SU-DHL-6 (cell line): ENCODE measurements at regions not wholly inside any gene's neighbourhood (a gene's known extent, or its start where the extent isn't known, plus 50 kb on each side); places are given as distances from the start of the nearest gene placed in this dataset.

Experiments
- H2AFZ ChIP-seq: fragments of 200-600 bp; sonication (generic); 2 replicates; pipeline ENCODE4 v1.6.1; 2014; ENCODE audit warnings: low read depth, mild to moderate bottlenecking, moderate library complexity, mixed read lengths, antibody characterized with exemption, low read length; ENCODE audit not compliant: severe bottlenecking
- H3F3A ChIP-seq: fragments of 200-600 bp; shearing (Covaris generic); 2 replicates; pipeline ENCODE4 v1.6.0; 2016; ENCODE audit warnings: antibody characterized with exemption, mild to moderate bottlenecking; ENCODE audit not compliant: insufficient read depth
- H3K27ac ChIP-seq: fragments of 200-600 bp; sonication (generic); 2 replicates; pipeline ENCODE4 v1.5.1; 2016; ENCODE audit warnings: low read depth, mild to moderate bottlenecking, low read length, moderate library complexity, mixed read lengths
- H3K27me3 ChIP-seq: fragments of 200-600 bp; sonication (generic), shearing (Covaris generic); 2 replicates; pipeline ENCODE4 v1.6.0; 2014; ENCODE audit warnings: mild to moderate bottlenecking, low read length
- H3K36me3 ChIP-seq: fragments of 200-600 bp; sonication (generic); 2 replicates; pipeline ENCODE4 v1.6.1; 2014; ENCODE audit warnings: mild to moderate bottlenecking, low read length, mixed read lengths
- H3K4me2 ChIP-seq: fragments of 300-600, 200-600 bp; shearing (Covaris generic), sonication (generic); 2 replicates; pipeline ENCODE4 v1.6.0; 2014; ENCODE audit warnings: low read length, low read depth, mild to moderate bottlenecking; ENCODE audit not compliant: poor library complexity, severe bottlenecking
- H3K4me3 ChIP-seq: fragments of 200-600 bp; sonication (generic); 2 replicates; pipeline ENCODE4 v1.5.1; 2014; ENCODE audit warnings: antibody characterized with exemption, low read length, mild to moderate bottlenecking, mixed read lengths; ENCODE audit not compliant: insufficient read depth, poor library complexity, severe bottlenecking
- H3K79me2 ChIP-seq: fragments of 200-600 bp; sonication (generic); 2 replicates; pipeline ENCODE4 v1.6.1; 2014; ENCODE audit warnings: mild to moderate bottlenecking, low read length, moderate library complexity; ENCODE audit not compliant: insufficient read depth
- H3K9ac ChIP-seq: fragments of 200-600 bp; sonication (generic); 2 replicates; pipeline ENCODE4 v1.7.0; 2014; ENCODE audit warnings: mild to moderate bottlenecking, low read length
- H3K9me2 ChIP-seq: fragments of 200-600 bp; sonication (generic); replicated peaks from 2 replicates; pipeline ENCODE4 v1.6.1; 2014; ENCODE audit warnings: low read length; ENCODE audit not compliant: insufficient read depth
- H3K9me3 ChIP-seq: fragments of 200-600 bp; sonication (generic); 2 replicates; pipeline ENCODE4 v1.6.1; 2014; ENCODE audit warnings: low read length, mixed read lengths; ENCODE audit not compliant: insufficient read depth
- H4K20me1 ChIP-seq: fragments of 200-600 bp; sonication (generic); 2 replicates; pipeline ENCODE4 v1.6.1; 2014; ENCODE audit warnings: low read depth, mild to moderate bottlenecking, antibody characterized with exemption, low read length, moderate library complexity, mixed read lengths
- EZH2phosphoT487 ChIP-seq: fragments of 200-600 bp; sonication (generic), shearing (Covaris generic); conservative IDR thresholded peaks from 2 replicates; pipeline ENCODE4 v1.6.1; 2018; ENCODE audit warnings: mild to moderate bottlenecking, antibody characterized with exemption, low read length, moderate library complexity, mixed read lengths
- TF ChIP-seq, protein P1 (sequence below): fragments of 200-600 bp; sonication (generic); IDR thresholded peaks from one replicate; pipeline ENCODE4 v1.5.1; 2017; ENCODE audit warnings: antibody characterized with exemption, mild to moderate bottlenecking, low read length, moderate library complexity; ENCODE audit not compliant: insufficient read depth, poor library complexity, severe bottlenecking

DNA sequence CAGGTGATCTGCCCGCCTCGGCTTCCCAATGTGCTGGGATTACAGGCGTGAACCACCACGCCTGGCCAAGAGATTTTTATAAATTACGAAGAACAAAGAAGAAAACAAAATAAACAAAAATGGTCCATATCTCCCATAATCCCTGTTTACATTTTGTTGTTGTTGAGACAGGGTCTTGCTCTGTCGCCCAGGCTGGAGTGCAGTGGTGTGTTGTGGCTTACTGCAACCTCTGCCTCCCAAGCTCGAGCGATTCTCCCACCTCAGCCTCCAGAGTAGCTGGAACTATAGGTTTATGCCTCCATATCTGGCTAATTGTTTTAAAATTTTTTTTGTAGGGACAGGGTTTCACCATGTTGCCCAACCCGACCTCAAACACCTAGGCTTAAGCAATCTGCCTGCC is 156.1 kb downstream of the ZNF664 start:
- no peak overlapping the region for H3K9ac ChIP-seq
- no peak overlapping the region for H3K27ac ChIP-seq
- H4K20me1 ChIP-seq = no peaks in the 10 kb centered on the region
- no peaks in the 10 kb centered on the region for H3K79me2 ChIP-seq
- no peak overlapping the region for H2AFZ ChIP-seq
- H3K27me3 ChIP-seq = no peaks in the 10 kb centered on the region
- H3K9me3 ChIP-seq = no peaks in the 10 kb centered on the region
- H3K9me2 ChIP-seq = no peaks in the 10 kb centered on the region
- H3K4me3 ChIP-seq = no peak overlapping the region
- TF ChIP-seq EZH2phosphoT487 = no peak
- TF ChIP-seq, protein P1, sequence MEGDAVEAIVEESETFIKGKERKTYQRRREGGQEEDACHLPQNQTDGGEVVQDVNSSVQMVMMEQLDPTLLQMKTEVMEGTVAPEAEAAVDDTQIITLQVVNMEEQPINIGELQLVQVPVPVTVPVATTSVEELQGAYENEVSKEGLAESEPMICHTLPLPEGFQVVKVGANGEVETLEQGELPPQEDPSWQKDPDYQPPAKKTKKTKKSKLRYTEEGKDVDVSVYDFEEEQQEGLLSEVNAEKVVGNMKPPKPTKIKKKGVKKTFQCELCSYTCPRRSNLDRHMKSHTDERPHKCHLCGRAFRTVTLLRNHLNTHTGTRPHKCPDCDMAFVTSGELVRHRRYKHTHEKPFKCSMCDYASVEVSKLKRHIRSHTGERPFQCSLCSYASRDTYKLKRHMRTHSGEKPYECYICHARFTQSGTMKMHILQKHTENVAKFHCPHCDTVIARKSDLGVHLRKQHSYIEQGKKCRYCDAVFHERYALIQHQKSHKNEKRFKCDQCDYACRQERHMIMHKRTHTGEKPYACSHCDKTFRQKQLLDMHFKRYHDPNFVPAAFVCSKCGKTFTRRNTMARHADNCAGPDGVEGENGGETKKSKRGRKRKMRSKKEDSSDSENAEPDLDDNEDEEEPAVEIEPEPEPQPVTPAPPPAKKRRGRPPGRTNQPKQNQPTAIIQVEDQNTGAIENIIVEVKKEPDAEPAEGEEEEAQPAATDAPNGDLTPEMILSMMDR = no peak
- no peak overlapping the region for H3K4me2 ChIP-seq
- H3K36me3 ChIP-seq = no peaks in the 10 kb centered on the region
- no peaks in the 10 kb centered on the region for H3F3A ChIP-seq

DNA sequence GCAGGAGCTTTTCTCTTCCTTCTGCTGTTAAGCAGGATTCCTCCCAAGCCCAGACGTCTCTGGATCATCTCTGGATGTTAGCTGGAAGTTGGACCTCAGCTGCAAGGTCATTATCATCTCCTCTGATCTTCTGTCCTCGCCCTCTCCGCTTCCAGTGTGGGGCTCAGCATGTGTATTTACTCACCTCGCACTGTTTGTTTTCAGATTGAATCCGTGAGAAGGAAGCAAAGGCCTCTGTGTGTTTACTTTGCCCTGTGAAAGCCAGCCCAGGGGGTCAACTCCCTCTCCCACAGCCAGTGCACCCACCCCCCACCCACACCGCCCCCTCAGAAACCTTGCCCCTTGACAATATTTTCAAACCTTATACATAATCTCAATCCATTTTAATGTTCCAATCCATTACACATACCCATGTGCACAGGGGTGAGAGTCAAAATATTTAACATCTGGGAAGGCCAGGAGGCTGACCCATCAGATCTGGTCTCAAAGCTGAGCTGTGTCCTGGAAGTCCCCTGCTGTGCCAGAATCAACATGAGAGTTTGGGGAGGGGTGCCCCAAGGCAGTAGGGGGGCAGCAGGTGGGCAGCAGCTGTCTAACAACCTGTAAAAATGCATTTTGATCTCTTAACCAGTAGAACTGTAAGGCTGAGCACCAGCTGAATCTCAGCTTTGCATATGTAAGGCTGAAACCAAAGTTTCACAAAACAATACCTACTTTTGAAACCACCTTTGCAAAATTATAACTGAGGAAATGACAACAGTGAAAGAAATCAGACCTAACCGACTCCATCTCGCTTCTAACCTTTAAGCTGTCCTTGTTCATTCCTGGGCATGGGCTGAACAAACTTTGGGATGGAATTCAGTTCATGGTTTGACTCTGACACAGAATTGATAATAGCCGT is 157.9 kb downstream of the ZNF664 start:
- Histone ChIP-seq H3K4me3 (no peak overlapping the region), H3K27ac (no peak overlapping the region), H3K4me2 (no peak overlapping the region), H4K20me1 (no peaks in the 10 kb centered on the region), H3K36me3 (no peaks in the 10 kb centered on the region), H3K9ac (no peak overlapping the region), H3K27me3 (no peaks in the 10 kb centered on the region), H3K9me3 (no peaks in the 10 kb centered on the region), H3K79me2 (no peaks in the 10 kb centered on the region), H2AFZ (no peak overlapping the region), H3F3A (no peaks in the 10 kb centered on the region), H3K9me2 (no peaks in the 10 kb centered on the region)
- TF ChIP-seq, protein P1 = no peak
- TF ChIP-seq EZH2phosphoT487 = no peak

GRCh38 chr12:124131659-124132058 is 158.6 kb downstream of the ZNF664 start:
- no peak for TF ChIP-seq EZH2phosphoT487
- TF ChIP-seq, protein P1 = no peak
- Histone ChIP-seq H3K27ac (no peak overlapping the region), H3K9me3 (no peaks in the 10 kb centered on the region), H4K20me1 (no peaks in the 10 kb centered on the region), H3K9ac (no peak overlapping the region), H3K79me2 (no peaks in the 10 kb centered on the region), H2AFZ (no peak overlapping the region), H3K27me3 (no peaks in the 10 kb centered on the region; the same call in 1 of the 2 replicates), H3K4me3 (no peak overlapping the region), H3K4me2 (no peak overlapping the region), H3F3A (no peaks in the 10 kb centered on the region), H3K36me3 (no peaks in the 10 kb centered on the region), H3K9me2 (no peaks in the 10 kb centered on the region)
